BE2C (cell line): ENCODE measurements at regions not wholly inside any gene's neighbourhood (a gene's known extent, or its start where the extent isn't known, plus 50 kb on each side); places are given as distances from the start of the nearest gene placed in this dataset.
A peak's percentile ranks its signal among the peaks of the same experiment; 100 is the strongest.

Experiments used
- DNase-seq: peaks from one replicate; pipeline ENCODE4 v3.0.0-alpha.2; 2020
- H3K27me3 ChIP-seq: fragments of 250-450 bp; sonication (Bioruptor Pico); 2 replicates; pipeline ENCODE4 v1.5.1; 2020; ENCODE audit warnings: mild to moderate bottlenecking
- H3K36me3 ChIP-seq: fragments of 250-450 bp; sonication (Bioruptor Pico); 2 replicates; pipeline ENCODE4 v1.5.1; 2020; ENCODE audit warnings: mild to moderate bottlenecking
- H3K4me1 ChIP-seq: fragments of 250-450 bp; sonication (Bioruptor Pico); 2 replicates; pipeline ENCODE4 v1.5.1; 2020
- H3K4me3 ChIP-seq: 2 replicates; pipeline ENCODE4 v1.5.1; 2011; ENCODE audit warnings: low read depth, low read length
- H3K9me3 ChIP-seq: fragments of 250-450 bp; sonication (Bioruptor Pico); 2 replicates; pipeline ENCODE4 v1.5.1; 2020
- TF ChIP-seq, protein P1 (sequence below): IDR thresholded peaks from 2 replicates; pipeline ENCODE4 v1.5.1; 2012; ENCODE audit warnings: mild to moderate bottlenecking, low read depth, low read length

DNA sequence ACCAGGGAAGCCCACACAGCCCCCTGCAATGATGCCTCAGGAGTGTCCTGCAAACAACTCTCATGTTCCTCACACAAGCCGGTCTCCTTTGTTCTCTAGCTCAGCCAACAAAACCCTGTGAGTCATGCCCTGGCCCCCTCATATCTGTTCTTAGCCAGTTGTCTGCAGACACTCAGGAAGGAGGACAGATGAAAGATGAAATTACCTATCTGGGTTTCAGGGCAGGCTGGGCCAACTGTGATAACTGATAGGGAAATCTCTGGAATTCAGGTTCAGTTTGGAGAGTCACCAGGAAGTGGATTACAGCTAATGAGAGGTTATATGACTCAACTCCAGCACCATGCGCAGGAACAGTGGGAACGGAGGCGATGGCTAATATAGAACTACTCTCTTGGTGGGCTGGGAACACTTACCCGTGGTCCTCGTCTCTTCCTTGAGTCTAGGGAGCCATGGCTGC lies 352.0 kb upstream of the ADAMTS9 start:
- DNase-seq, result peak; percentile 82

DNA sequence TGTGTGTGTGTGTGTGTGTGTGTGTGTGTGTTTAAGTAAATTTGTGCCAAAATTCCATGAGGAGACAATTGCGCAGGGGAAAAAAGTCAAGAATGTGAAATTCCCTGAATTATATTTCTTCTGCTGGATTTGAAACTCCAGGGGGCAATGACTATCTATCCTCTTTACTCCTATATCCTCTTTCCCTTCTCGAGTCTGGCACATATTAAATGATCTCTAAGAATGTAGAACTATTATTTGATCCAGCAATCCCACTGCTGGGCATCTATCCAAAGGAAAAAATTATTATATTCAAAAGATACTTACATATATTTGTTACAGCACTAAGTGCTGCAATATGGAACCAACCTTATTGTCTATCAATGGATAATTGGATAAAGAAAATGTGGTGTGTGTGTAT lies 350.1 kb upstream of the ADAMTS9 start:
- DNase-seq, result no peak
- peaks cover 16% of the 10 kb centered on the region for H3K4me1 ChIP-seq
- H3K4me3 ChIP-seq, result no peak overlapping the region
- H3K36me3 ChIP-seq, result no peaks in the 10 kb centered on the region
- H3K9me3 ChIP-seq, result no peaks in the 10 kb centered on the region
- TF ChIP-seq, protein P1, sequence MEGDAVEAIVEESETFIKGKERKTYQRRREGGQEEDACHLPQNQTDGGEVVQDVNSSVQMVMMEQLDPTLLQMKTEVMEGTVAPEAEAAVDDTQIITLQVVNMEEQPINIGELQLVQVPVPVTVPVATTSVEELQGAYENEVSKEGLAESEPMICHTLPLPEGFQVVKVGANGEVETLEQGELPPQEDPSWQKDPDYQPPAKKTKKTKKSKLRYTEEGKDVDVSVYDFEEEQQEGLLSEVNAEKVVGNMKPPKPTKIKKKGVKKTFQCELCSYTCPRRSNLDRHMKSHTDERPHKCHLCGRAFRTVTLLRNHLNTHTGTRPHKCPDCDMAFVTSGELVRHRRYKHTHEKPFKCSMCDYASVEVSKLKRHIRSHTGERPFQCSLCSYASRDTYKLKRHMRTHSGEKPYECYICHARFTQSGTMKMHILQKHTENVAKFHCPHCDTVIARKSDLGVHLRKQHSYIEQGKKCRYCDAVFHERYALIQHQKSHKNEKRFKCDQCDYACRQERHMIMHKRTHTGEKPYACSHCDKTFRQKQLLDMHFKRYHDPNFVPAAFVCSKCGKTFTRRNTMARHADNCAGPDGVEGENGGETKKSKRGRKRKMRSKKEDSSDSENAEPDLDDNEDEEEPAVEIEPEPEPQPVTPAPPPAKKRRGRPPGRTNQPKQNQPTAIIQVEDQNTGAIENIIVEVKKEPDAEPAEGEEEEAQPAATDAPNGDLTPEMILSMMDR, result no peak
- no peaks in the 10 kb centered on the region for H3K27me3 ChIP-seq

More for the DNA sequence above, 352.0 kb upstream of the ADAMTS9 start:
- H3K27me3 ChIP-seq, result no peaks in the 10 kb centered on the region
- no peak overlapping the region for H3K4me3 ChIP-seq
- peaks cover 16% of the 10 kb centered on the region for H3K4me1 ChIP-seq
- TF ChIP-seq, protein P1, result no peak
- H3K36me3 ChIP-seq, result no peaks in the 10 kb centered on the region
- H3K9me3 ChIP-seq, result no peaks in the 10 kb centered on the region

DNA sequence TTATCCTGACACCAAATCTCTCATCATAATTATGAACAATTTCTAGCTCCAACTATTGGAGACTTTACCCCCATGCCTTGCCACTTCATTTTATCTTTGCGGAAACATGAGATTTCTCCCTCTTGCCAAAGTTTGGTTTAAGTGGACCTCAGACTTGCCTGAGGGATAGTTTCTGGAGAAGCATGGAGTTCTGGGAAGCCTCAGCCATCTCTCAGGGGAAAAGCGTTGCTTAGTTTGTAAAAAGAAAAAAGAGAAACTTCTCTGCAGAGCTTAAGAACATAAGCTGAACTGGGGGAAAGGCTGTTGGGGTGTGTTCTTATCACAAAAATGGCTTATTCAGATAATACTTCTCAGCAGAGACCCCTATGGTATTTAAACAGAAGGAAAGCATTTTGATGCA lies 347.4 kb upstream of the ADAMTS9 start:
- H3K27me3 ChIP-seq, result no peaks in the 10 kb centered on the region
- no peaks in the 10 kb centered on the region for H3K36me3 ChIP-seq
- H3K9me3 ChIP-seq, result no peaks in the 10 kb centered on the region
- TF ChIP-seq, protein P1, result no peak
- DNase-seq, result no peak
- no peak overlapping the region for H3K4me3 ChIP-seq
- peaks cover 16% of the 10 kb centered on the region for H3K4me1 ChIP-seq

DNA sequence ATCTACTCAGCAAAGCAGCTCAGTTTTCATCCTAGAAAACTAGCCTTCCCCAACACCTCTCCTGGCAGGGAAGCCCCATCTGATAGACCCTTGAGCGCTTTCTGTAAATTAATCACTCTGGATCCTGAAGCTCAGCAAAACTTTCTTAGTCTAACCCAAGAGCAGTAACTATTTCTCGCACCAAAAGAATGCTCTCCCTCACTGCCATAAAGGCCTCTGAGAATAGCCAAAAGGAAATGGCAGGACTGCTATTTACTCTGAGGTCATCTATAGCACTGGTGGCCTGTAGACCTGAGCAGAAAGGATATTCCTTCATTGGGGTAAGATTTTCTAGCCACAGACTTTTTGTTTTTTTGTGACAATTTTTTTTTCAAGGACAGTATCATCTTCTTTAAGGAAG lies 345.8 kb upstream of the ADAMTS9 start:
- no peak for DNase-seq

DNA sequence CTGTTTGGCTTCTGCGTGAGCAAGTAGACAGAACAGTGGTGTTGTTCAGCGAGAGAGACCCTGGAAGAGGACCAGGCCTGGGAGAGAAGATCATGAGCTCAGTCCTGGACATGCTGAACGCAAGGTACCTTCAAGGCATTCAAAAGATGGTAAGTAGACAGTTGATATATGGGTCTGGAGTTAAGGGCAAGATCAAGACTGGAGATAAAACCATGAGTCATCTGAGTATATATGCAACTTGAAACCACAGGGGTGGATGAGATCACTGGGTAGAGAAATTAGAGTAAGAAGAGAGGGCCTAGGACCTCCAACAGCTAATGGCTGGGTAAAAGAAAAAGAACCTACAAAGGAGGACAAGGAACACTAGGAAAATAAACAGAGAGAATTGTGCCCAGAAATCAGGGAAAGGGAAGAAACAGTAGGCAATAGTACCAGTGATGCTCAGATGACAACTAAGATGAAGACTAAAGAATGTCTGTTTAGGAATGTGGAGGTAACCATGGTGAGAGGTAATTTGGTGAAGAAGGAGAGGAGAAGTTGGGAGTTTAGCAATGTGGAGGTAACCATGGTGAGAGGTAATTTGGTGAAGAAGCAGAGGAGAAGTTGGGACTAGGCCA lies 343.2 kb upstream of the ADAMTS9 start:
- no peak for DNase-seq
- no peaks in the 10 kb centered on the region for H3K9me3 ChIP-seq

More for the DNA sequence above, 345.8 kb upstream of the ADAMTS9 start:
- TF ChIP-seq, protein P1, result no peak
- Histone ChIP-seq H3K27me3 (no peaks in the 10 kb centered on the region), H3K36me3 (no peaks in the 10 kb centered on the region), H3K9me3 (no peaks in the 10 kb centered on the region), H3K4me1 (peaks cover 6% of the 10 kb centered on the region), H3K4me3 (no peak overlapping the region)

More for the DNA sequence above, 343.2 kb upstream of the ADAMTS9 start:
- TF ChIP-seq, protein P1, result no peak
- no peak overlapping the region for H3K4me3 ChIP-seq
- peaks cover 6% of the 10 kb centered on the region for H3K4me1 ChIP-seq
- no peaks in the 10 kb centered on the region for H3K27me3 ChIP-seq
- H3K36me3 ChIP-seq, result no peaks in the 10 kb centered on the region
